ENCODE measurements at regions not wholly inside any gene's neighbourhood (a gene's known extent, or its start where the extent isn't known, plus 50 kb on each side); places are given as distances from the start of the nearest gene placed in this dataset.

- Histone ChIP-seq H3K4me2 (ENCODE audit: low read depth, low read length) (no peak overlapping the region), H3K9me2 (replicated peaks; ENCODE audit: insufficient read depth, low read length) (no peaks in the 10 kb centered on the region), H3K4me3 (ENCODE audit: low read length) (no peak overlapping the region), H2AFZ (ENCODE audit: low read length) (no peak overlapping the region), H3F3A (ENCODE audit: insufficient read depth, low read length) (no peaks in the 10 kb centered on the region), H3K27me3 (replicated peaks; ENCODE audit: insufficient read depth, low read length) (no peaks in the 10 kb centered on the region), H3K9me3 (replicated peaks; ENCODE audit: insufficient read depth, low read length) (no peaks in the 10 kb centered on the region), H3K36me3 (replicated peaks; ENCODE audit: insufficient read depth, low read length) (no peaks in the 10 kb centered on the region), H4K20me1 (ENCODE audit: insufficient read depth, low read length) (no peaks in the 10 kb centered on the region), H3K9ac (ENCODE audit: low read length) (no peak overlapping the region), H3K4me1 (ENCODE audit: low read length) (no peaks in the 10 kb centered on the region), H3K79me2 (ENCODE audit: low read length) (no peaks in the 10 kb centered on the region), H3K27ac (ENCODE audit: low read length) (no peak overlapping the region)
- peak; percentile 62 for DNase-seq
- peak; percentile 45 for TF ChIP-seq CTCF (IDR thresholded peaks at IDR 0.05; ENCODE audit: low read length)
- no peak for TF ChIP-seq EZH2phosphoT487 (IDR thresholded peaks at IDR 0.05; ENCODE audit: low read length)
Observed at GRCh38 chr5:39714036-39714698, 289.4 kb upstream of the DAB2 start.

GRCh38 chr5:39713250-39713916 lies 288.6 kb upstream of the DAB2 start:
- H3K9ac ChIP-seq (ENCODE audit: low read length) = no peak overlapping the region
- no peak overlapping the region for H3K27ac ChIP-seq (ENCODE audit: low read length)
- no peak overlapping the region for H3K4me3 ChIP-seq (ENCODE audit: low read length)
- no peaks in the 10 kb centered on the region for H3F3A ChIP-seq (ENCODE audit: insufficient read depth, low read length)
- no peaks in the 10 kb centered on the region for H3K79me2 ChIP-seq (ENCODE audit: low read length)
- no peaks in the 10 kb centered on the region for H4K20me1 ChIP-seq (ENCODE audit: insufficient read depth, low read length)
- no peaks in the 10 kb centered on the region for H3K9me3 ChIP-seq (replicated peaks; ENCODE audit: insufficient read depth, low read length)
- H3K9me2 ChIP-seq (replicated peaks; ENCODE audit: insufficient read depth, low read length) = no peaks in the 10 kb centered on the region
- H3K4me2 ChIP-seq (ENCODE audit: low read depth, low read length) = no peak overlapping the region
- no peaks in the 10 kb centered on the region for H3K36me3 ChIP-seq (replicated peaks; ENCODE audit: insufficient read depth, low read length)
- H2AFZ ChIP-seq (ENCODE audit: low read length) = no peak overlapping the region
- H3K4me1 ChIP-seq (ENCODE audit: low read length) = no peaks in the 10 kb centered on the region
- no peak for DNase-seq
- no peaks in the 10 kb centered on the region for H3K27me3 ChIP-seq (replicated peaks; ENCODE audit: insufficient read depth, low read length)
- TF ChIP-seq CTCF (IDR thresholded peaks at IDR 0.05; ENCODE audit: low read length) (no peak), EZH2 (optimal IDR thresholded peaks at IDR 0.05; ENCODE audit: low read depth, low read length) (no peak), EZH2phosphoT487 (IDR thresholded peaks at IDR 0.05; ENCODE audit: low read length) (no peak)

- H3K27ac ChIP-seq (ENCODE audit: low read length) = no peak overlapping the region
- no peak overlapping the region for H2AFZ ChIP-seq (ENCODE audit: low read length)
Observed at GRCh38 chr5:39712316-39713249, 287.8 kb upstream of the DAB2 start.

More at GRCh38 chr5:39712316-39713249, 287.8 kb upstream of the DAB2 start:
- no peaks in the 10 kb centered on the region for H4K20me1 ChIP-seq (ENCODE audit: insufficient read depth, low read length)
- no peaks in the 10 kb centered on the region for H3K9me3 ChIP-seq (replicated peaks; ENCODE audit: insufficient read depth, low read length)
- no peak overlapping the region for H3K4me3 ChIP-seq (ENCODE audit: low read length)
- H3K4me2 ChIP-seq (ENCODE audit: low read depth, low read length) = no peak overlapping the region
- no peak overlapping the region for H3K9ac ChIP-seq (ENCODE audit: low read length)
- no peaks in the 10 kb centered on the region for H3K79me2 ChIP-seq (ENCODE audit: low read length)
- DNase-seq = no peak
- H3K36me3 ChIP-seq (replicated peaks; ENCODE audit: insufficient read depth, low read length) = no peaks in the 10 kb centered on the region
- TF ChIP-seq CTCF (IDR thresholded peaks at IDR 0.05; ENCODE audit: low read length) (no peak), EZH2 (optimal IDR thresholded peaks at IDR 0.05; ENCODE audit: low read depth, low read length) (no peak), EZH2phosphoT487 (IDR thresholded peaks at IDR 0.05; ENCODE audit: low read length) (no peak)
- H3K27me3 ChIP-seq (replicated peaks; ENCODE audit: insufficient read depth, low read length) = no peaks in the 10 kb centered on the region
- H3K9me2 ChIP-seq (replicated peaks; ENCODE audit: insufficient read depth, low read length) = no peaks in the 10 kb centered on the region
- no peaks in the 10 kb centered on the region for H3F3A ChIP-seq (ENCODE audit: insufficient read depth, low read length)
- H3K4me1 ChIP-seq (ENCODE audit: low read length) = no peaks in the 10 kb centered on the region

All from MM.1S (cell line).